NOMO-1 treated with DMSO at 0.1 percent for 48 hours (cell line): ENCODE measurements at regions not wholly inside any gene's neighbourhood (a gene's known extent, or its start where the extent isn't known, plus 50 kb on each side); places are given as distances from the start of the nearest gene placed in this dataset.
"Not testable (repeated sequence)": the region's sequence is repeated elsewhere in the genome, so short reads cannot be mapped to it uniquely, and the experiment has no call there.

Source experiments
- DNase-seq: peaks from one replicate; lab custom pipeline; 2025; ENCODE audit not compliant: unreplicated experiment; lab: John Stamatoyannopoulos, UW

DNA sequence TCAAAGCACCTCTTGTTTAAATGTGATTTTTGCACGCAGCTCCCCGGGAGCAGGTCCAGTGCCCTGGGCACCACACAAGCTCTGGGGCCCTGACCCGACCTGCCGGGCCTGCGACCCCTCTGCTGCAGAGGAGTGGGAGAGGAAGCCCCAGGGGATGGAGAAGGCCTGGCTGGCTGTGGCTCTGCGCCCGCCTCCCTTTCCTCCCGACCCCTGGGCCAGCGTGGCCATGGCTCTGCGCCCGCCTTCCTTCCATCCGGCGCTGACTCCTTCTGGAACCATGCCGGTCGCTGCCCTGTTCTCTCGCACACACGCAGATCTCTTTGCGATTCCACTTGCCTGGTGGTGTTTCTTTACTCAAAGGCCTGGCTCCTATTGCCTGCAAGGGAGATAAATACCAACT is 166.5 kb upstream of the SALL3 start:
- DNase-seq = no peak

DNA sequence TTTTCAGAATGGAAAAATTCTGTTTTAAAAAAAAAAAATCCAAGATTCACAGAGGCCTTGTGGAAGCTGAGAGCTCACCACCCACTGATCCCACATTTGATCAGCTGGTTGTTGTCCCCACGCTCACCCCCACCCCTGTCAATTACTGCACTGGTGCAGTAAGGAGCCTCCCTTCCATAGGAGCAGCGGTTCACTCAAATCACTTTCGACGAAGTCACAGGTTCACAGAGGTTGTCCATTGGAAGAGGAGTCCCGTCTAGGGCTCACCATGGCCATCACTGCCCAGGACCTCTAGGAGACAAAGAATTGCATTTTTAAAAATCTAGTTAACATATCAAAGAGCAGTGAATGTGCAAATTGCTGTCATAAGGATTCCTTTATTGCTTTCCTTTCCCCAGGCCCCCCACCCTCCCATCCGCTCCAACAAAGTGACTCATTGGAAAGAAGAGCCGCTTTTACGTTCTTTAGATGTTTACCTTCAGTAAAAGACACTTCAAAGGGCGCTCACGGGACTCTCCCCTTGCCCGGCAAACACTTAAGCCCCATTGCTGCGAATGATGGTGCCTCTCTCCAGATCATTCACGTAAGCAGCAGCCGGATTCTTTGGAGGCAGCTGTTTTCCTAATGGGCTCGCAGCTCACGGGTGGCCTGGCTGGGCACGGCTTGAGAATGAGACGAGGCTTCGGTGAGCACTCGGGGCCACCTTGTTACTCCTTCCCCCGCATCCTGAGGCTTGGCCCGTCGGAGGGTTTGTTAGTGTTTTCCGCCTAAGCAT is 165.5 kb upstream of the SALL3 start:
- DNase-seq = no peak

GRCh38 chr18:78814766-78815165 is 164.9 kb upstream of the SALL3 start:
- no peak for DNase-seq

DNA sequence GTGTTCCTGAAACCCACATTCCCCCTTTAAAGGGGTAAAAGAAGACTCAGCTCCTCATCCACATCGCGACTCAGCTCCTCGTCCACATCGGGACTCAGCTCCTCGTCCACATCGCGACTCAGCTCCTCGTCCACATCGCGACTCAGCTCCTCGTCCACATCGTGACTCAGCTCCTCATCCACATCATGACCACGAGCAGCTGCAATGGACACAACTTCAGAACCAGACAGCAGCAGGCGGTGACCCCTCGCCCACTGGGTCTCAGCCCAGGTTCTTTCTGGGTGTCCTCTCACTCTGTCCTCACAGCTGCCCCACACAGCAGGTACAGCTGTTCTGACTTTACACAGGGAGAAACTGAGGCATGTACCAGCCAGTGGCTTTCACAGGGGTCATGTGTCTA is 163.5 kb upstream of the SALL3 start:
- no peak for DNase-seq

DNA sequence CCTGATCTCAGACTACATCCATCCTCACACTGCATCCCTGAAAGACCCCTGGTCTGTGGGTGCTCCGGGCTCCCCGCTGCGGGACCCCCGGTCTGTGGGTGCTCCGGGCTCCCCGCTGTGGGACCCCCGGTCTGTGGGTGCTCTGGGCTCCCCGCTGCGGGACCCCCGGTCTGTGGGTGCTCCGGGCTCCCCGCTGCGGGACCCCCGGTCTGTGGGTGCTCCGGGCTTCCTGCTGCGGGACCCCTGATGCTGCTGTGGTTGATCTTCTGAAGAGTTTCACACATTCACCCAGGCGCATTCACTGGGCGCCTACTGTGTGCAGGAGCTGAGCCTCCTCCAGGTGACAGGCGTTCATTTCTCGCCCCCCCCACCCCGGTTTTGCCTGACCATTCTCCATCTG is 162.7 kb upstream of the SALL3 start:
- no peak for DNase-seq

DNA sequence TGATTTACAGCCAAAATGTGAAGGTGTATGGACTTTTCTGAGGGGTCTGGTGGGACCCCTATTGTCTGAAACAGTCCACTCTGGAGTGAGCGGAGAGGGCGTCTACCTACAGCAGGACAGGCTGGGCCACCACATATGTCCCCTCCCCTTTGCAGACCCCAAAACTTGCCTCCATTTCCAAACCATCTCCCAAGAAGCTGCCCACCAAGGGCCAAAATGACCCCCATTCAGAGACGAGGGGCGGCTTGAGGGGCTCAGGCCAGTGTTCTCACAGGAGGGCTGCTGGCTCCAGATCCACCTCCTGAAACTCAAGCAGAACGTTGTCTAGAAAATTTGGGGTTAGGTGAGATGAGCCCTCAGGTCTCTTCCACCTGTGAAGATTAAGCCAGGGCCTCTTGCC is 161.1 kb upstream of the SALL3 start:
- DNase-seq = no peak

DNA sequence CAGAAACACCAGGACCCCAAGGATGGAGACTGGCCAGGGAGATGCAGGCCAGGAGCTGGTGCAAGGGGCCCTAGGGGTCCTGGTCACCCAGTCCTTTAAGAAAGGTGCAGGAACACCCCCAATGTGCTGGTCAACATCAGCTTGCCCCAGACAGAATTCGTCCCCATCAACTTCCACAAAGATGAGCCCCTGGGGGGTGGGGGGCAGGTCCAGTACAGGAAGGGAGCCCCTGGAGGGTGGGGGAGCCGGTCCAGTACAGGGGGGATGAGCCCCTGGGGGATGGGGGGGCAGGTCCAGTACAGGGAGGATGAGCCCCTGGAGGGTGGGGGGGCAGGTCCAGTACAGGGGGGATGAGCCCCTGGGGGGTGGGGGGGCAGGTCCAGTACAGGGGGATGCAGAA is 160.7 kb upstream of the SALL3 start:
- no peak for DNase-seq

DNA sequence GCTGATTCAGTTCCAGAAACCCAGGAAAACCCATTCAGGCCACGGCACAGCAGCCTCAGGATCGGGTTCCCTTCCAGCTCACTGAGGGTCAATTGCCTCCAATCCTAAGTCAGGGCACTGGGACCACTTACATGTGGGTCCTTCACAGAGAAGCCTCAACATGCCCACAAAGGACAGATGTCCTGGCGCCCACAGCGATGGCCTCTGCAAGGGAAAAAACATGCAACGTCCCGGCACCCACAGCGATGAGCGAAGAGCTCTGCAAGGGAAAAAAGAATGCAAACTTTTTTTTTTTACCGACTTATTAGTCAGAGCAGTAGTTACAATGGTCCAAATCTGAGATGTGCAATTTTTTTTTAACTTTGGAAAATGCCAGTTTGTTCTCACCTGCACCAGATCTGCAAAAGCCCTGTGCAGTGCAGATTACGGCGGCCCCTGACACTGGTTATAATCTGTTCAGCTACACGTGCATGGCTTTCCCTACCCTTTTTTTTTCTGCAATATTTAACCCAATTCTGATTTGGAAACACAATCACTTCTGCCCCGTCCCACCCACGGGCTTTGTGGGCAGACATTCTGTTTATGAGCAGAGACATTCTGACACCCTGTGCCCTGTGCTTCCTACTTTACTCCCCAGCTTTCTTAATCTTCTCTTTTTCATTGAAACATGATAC is 159.3 kb upstream of the SALL3 start:
- DNase-seq = no peak

- DNase-seq = no peak
These were observed 158.2 kb upstream of the SALL3 start for GRCh38 chr18:78821396-78821795.

- DNase-seq = no peak
These were observed 157.3 kb upstream of the SALL3 start for GRCh38 chr18:78822171-78822948.

DNA sequence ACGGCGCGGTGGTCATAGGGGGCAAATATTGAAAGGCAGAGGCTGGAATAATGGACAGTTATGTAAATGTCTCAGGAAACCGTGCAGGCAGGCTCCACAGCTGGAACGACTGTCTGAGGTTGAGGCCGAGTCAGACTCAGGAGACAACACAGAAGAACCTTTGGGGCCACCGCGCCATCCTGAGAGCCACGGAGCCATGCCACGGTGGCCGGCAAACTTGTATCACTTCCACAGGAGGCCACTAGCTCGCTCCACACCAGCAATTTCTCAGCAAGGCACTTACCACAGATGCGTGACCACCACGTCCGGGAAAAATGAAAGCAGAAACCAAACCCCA is 156.7 kb upstream of the SALL3 start:
- no peak for DNase-seq

DNA sequence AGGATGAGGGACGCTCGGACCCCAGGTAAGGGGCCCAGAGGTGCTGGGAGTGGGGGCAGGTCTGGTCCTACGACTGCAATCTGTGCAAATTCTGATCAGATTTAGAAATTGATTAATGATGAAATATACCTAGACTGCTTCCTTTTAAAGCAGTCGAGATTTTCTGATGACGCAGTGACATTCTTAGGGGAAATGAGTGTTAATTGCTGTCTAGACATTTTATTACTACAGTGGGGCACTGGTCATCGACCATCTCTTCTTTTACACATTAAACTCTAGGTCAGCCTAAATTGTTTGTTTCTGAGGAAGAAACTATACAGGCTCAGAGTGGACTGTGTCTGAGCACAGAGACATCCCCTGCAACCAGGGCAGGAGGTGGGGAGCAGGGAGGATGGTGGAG is 154.4 kb upstream of the SALL3 start:
- DNase-seq = no peak

GRCh38 chr18:78826631-78827030 is 153.0 kb upstream of the SALL3 start:
- DNase-seq = no peak

GRCh38 chr18:78827141-78827540 is 152.5 kb upstream of the SALL3 start:
- no peak for DNase-seq

- no peak for DNase-seq
These were observed 151.5 kb upstream of the SALL3 start for GRCh38 chr18:78828131-78828530.

DNA sequence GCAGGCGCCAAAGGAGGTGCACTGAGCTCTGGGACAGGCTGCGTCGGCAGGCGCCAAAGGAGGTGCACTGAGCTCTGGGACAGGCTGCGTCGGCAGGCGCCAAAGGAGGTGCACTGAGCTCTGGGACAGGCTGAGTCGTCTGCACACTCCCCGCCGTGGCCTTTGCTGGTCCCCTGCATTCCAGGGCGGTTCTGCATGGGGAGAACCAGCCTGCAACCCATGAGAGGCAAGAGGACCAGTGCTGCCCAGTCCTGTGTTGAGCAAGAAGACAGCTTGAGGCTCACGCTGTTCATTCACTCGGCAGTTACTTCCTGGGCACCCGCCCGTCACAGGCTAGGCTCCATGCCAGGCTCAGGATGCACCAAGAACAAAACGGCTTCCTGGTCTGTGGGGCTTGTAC is 150.6 kb upstream of the SALL3 start:
- not testable (repeated sequence) for DNase-seq

DNA sequence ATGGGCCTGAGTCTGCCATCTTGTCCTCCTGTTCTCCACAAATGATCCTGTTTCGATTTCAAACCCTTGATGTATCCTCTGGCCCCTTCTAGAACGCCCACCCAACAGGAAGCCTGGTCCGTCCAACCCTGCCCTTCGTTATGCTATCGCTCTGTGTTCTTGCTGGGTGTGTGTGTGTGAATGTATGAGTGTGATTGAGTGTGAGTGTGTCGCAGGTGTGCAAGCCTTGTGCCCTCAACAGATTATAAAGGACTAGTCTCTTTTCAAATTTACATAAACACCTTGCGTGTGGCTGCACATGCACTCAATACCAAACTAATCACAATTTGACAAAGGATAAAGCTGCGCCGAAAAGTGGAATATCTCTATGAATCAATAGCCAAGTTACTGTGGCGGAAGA is 149.5 kb upstream of the SALL3 start:
- no peak for DNase-seq

DNA sequence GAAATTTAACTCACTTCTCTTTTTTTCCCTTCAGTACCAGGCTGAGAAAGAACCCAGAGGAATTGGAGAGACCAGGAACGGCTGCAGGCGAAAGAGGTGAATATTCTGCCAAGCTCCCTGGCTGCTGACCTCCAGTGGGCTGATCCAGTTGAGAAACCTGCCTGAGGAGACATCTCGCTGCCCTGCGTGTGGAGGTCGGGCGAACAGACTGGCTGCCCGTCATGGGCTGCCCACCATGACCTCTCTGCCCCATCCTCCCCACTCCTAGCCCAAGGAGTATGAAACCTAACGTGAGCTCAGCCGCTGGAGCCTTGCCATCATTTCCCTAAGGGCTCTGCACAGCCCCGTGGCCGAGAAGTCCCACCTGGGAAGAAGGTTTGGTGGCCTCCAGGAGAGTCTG is 148.8 kb upstream of the SALL3 start:
- no peak for DNase-seq

DNA sequence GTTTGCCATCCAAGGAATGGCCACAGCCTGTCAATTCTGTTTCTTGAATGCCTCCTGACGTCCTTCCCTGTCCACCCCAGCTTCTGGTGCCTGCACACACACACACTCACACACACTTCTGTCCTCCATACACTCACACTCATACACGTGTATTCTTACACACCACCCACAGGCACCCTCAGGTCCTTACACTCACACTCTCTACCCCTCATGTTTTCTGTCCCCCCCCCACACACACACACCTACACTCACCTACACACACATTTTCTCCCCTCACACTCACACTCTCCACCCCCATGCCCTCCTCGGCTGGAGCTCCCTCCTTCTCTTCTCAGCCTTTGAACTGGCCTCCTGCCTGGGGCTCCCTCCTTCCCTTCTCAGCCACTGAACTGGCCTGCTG is 148.0 kb upstream of the SALL3 start:
- DNase-seq = no peak

GRCh38 chr18:78833833-78834232 is 145.8 kb upstream of the SALL3 start:
- DNase-seq = no peak

- DNase-seq = no peak
These were observed 142.8 kb upstream of the SALL3 start for GRCh38 chr18:78836838-78837237.

GRCh38 chr18:78837754-78838153 is 141.9 kb upstream of the SALL3 start:
- no peak for DNase-seq
